H1 (cell line): ENCODE measurements at regions not wholly inside any gene's neighbourhood (a gene's known extent, or its start where the extent isn't known, plus 50 kb on each side); places are given as distances from the start of the nearest gene placed in this dataset.

Experiments used
- CBX5 ChIP-seq: fragments of 300-800, 300-1000 bp; sonication (generic); IDR thresholded peaks from 2 replicates; pipeline ENCODE4 v1.7.1; 2016; ENCODE audit warnings: antibody characterized with exemption, low read length, low read depth
- CBX8 ChIP-seq: fragments of 300-800, 300-1000 bp; sonication (generic); IDR thresholded peaks from 2 replicates; pipeline ENCODE4 v1.7.1; 2016; ENCODE audit warnings: low read depth, low read length, borderline replicate concordance
- CHD2 ChIP-seq: IDR thresholded peaks from 2 replicates; pipeline ENCODE4 v1.6.1; 2012; ENCODE audit warnings: low read length, improper control_type of control experiment
- CHD7 ChIP-seq: fragments of 300-600 bp; sonication (generic); IDR thresholded peaks from 2 replicates; pipeline ENCODE4 v1.7.1; 2012; ENCODE audit warnings: low read length, moderate library complexity, mild to moderate bottlenecking, inconsistent platforms; ENCODE audit not compliant: insufficient replicate concordance
- EZH2 ChIP-seq: fragments of 200-600 bp; sonication (generic); IDR thresholded peaks from 2 replicates; pipeline ENCODE4 v1.7.1; 2012; ENCODE audit warnings: low read depth, mild to moderate bottlenecking, moderate library complexity, low read length, inconsistent platforms; ENCODE audit not compliant: severe bottlenecking
- POLR2A ChIP-seq, 2 experiments: IDR thresholded peaks; 1 replicate in 1 of 2; 2 replicates in 1 of 2; pipeline ENCODE4 v1.6.1; 2011; ENCODE audit warnings: low read depth in 2 of 2, low read length in 2 of 2, mild to moderate bottlenecking in 2 of 2; ENCODE audit errors: control extremely low read depth in 1 of 2
- SIX5 ChIP-seq: IDR thresholded peaks from 2 replicates; pipeline ENCODE4 v1.6.1; 2011; ENCODE audit warnings: mild to moderate bottlenecking, low read depth, low read length
- TCF12 ChIP-seq: IDR thresholded peaks from 2 replicates; pipeline ENCODE4 v1.6.1; 2011; ENCODE audit warnings: low read depth, mild to moderate bottlenecking, low read length
- TF ChIP-seq, protein P1 (sequence below): IDR thresholded peaks from 2 replicates; pipeline ENCODE4 v1.6.1; 2011; ENCODE audit warnings: low read depth, mild to moderate bottlenecking, low read length; ENCODE audit not compliant: insufficient read depth

DNA sequence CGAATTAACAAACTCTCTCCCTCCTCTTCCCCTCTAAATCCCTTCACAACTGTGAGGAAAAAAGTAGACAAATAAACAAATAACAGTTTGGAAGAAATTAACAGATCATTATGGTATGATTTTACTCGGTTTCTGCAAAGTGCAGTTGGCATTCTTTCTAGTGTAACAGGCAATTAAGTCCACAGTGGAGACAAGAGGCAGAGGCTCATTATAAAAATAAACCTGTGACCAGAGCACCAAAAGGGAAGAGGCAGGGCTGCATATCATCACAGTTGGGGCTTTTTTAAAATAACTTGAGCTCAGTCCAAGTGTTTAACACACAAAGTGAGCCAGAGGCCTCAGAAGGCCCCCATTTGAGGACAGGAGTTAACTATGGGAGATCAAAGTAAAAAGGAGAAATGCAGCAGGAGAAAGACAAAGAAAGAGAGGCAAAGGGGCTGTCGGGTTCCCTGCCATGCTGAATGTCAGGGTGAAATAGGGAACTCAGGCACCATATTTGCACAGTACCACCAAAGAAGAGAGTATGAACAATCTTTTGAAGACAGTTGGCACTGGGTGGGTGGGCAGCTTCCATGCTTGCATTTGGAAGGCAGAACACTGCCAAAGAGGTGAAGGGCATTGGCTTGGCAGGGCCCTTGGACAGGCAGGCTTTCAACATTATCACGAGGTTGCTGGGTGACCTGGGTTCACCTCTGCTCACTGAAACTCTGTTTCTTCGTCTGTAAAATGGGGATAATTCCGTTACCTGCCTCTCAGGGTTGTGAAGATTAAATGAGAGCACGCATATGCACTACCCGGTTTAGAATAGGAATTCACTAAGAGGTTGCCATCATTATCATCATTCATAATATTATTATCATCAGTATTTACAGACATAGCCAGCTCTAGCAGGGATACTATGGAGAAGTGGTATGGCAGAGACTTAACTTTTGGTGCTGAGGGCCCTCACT is 134.5 kb downstream of the MEX3B start (continued):
- TF ChIP-seq CHD7 (no peak), SIX5 (no peak), CBX5 (no peak), CHD2 (no peak), EZH2 (no peak), CBX8 (no peak), POLR2A (IDR thresholded peaks at IDR 0.05; ENCODE audit: control extremely low read depth in 1 of 2, low read depth in 2 of 2, low read length in 2 of 2) (no peak), TCF12 (no peak)
- TF ChIP-seq, protein P1, sequence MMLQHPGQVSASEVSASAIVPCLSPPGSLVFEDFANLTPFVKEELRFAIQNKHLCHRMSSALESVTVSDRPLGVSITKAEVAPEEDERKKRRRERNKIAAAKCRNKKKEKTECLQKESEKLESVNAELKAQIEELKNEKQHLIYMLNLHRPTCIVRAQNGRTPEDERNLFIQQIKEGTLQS: no peak
